ENCODE measurements at regions not wholly inside any gene's neighbourhood (a gene's known extent, or its start where the extent isn't known, plus 50 kb on each side); places are given as distances from the start of the nearest gene placed in this dataset.

DNA sequence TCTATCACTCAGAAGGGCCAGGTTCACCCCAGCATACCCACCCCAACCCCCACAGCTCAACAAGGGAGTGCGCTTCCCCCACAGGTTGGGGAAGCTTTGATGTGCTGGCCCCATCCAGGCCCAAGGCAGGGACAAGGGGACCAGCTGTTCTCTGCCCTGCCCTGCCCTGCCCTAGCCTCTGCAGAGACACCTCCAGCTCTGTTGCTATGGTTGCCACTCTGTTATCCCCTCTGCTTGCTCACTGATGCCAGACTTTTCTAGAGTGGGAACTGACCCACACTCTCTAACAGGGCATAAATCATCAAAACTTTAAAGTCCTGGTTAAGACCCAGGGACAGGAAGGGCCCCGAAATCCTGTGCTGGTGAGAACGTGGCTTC, 50.4 kb upstream of the ENPP7 start:
- in situ Hi-C loops (cut with HindIII; ENCODE audit: low pct_unique_long_range_greater_than_20kb, low sequenced_read_pairs), result no loop called here
- no peak for DNase-seq (ENCODE audit: low read depth in 1 of 2, low spot score in 1 of 2)
- no peak for TF ChIP-seq JUND (IDR thresholded peaks at IDR 0.05; ENCODE audit: low read depth)

DNA sequence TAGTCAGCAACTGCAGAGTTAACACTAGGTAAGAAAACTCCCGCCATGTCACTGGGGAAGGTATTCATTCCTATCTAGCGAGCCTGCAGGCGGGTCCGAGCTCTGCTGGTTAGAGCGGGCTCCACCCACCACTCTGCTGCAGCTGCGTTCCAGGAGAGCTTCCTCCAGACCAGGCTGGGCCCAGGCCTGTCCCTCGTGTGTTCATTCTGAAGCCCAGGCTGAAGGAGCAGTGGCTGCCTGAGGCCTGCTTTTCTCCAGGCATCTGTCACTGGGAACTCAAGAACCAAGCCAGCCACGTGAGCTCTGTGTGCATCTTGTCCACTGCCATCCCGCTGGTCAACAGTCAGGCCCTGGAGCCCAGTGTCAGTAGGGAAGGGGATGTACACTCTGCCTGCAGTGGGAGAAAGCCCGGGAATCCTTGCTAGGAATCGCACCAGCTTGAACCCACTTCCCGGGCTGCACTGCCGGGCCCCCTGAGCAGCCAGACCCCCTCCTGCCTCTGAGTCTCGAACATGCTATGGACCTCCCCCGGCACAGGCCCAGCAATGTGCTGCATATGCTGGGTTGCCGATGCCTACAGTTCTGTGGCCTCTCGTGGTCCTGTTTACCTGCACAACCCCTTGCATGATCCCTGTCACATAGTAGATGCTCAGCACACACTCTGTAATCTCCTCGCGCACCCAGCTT, 51.0 kb upstream of the ENPP7 start:
- no peak for TF ChIP-seq JUND (IDR thresholded peaks at IDR 0.05; ENCODE audit: low read depth)
- in situ Hi-C loops (cut with HindIII; ENCODE audit: low pct_unique_long_range_greater_than_20kb, low sequenced_read_pairs), result no loop called here
- DNase-seq (ENCODE audit: low read depth in 1 of 2, low spot score in 1 of 2), result no peak

DNA sequence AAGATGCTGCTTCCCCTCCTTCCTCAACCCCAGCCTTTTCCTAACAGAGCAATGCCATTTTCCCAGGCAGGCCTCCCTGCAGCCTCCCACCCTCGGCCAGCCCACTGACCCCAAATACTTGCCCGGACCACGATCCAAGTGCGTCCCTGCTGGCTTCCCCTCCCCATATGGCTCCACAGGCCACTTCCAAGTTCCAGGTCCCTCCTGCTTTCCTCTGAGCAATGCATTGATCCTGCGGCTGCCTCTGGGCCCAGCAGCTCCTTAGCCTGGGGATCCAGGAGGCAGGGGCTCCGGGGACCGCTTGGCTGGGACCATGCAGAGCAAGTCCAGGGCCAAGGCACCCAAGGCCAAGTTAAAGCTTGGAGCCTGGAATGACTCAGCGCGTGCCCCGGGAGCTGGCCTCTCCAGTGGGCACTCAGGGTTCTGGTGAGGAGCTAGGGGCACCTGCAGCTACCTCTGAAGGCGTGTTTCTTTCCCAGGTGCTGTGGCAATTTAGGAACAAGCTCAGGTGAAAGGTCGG, 51.9 kb upstream of the ENPP7 start:
- TF ChIP-seq JUND (IDR thresholded peaks at IDR 0.05; ENCODE audit: low read depth), result no peak
- in situ Hi-C loops (cut with HindIII; ENCODE audit: low pct_unique_long_range_greater_than_20kb, low sequenced_read_pairs), result no loop called here
- DNase-seq (ENCODE audit: low read depth in 1 of 2, low spot score in 1 of 2), result no peak

DNA sequence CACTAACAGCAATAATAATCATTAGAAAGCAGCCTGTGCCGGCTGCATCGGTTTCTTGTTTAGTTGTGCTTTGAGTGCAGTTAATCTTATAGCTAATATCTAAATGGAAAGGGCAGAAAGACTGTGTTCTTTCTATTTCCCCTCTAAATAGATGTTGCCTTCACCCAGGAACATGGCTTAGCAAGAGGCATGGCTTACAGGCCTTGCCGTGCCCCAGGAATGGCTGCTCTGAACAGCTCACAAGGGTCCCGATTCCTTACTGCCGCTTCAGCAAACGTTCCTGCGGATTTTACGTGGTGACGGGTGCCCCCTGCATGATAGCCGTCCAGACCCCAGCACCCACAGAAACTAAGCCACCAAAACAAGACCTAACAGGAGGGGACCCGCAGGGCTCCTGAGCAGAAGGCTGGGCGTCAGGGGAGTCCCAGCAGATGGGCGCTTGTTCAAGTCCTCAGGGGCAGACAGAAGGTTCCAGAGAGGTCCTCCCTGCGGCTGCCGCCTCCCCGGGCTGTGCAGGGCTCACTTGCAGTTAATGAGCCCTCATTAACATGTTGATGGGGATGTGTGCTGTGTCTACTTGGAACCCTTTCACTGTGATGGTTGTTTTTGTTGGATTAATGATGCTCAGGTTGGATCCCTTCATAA, 52.5 kb upstream of the ENPP7 start:
- no peak for DNase-seq (ENCODE audit: low read depth in 1 of 2, low spot score in 1 of 2)
- in situ Hi-C loops (cut with HindIII; ENCODE audit: low pct_unique_long_range_greater_than_20kb, low sequenced_read_pairs), result no loop called here
- no peak for TF ChIP-seq JUND (IDR thresholded peaks at IDR 0.05; ENCODE audit: low read depth)

DNA sequence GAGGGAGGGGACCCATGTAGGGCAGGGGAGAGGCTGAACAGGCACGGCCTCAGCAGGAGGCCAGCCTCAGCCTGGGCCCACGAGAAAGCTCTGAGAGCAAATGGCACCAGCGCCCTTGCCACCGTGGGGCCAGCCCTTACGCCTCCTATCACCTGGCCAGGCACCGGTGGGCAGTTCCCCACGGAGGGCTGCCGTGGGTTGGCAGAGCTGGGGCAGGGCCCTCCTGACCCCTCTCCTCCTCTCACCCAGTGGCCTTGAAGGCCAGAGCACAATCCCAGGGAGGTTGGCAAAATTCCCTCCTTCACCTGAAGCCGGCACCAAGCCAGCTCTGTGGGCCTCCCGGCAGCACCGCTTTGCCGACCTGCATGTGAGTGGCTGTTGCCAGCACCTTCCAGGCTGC, 53.1 kb upstream of the ENPP7 start:
- no peak for TF ChIP-seq JUND (IDR thresholded peaks at IDR 0.05; ENCODE audit: low read depth)
- no peak for DNase-seq (ENCODE audit: low read depth in 1 of 2, low spot score in 1 of 2)
- in situ Hi-C loops (cut with HindIII; ENCODE audit: low pct_unique_long_range_greater_than_20kb, low sequenced_read_pairs), result no loop called here

DNA sequence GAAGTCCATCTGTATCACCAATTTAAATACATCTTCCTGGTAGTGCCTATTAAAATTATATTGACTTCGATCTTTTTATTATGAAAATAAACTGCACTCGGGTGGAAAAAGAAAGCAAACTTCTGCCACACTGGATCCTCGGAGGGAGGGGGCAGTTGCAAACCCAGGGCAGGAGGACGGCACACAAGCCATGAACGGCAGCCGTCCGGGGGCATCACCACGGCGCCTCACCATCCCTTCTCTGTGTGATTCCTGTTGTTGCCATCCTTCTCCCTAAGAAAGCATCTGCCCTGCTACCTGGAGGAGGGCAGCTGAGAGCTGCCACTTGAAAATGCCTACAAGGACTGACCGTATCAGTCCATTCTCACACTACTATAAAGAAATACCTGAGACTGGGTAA, 53.9 kb upstream of the ENPP7 start:
- DNase-seq (ENCODE audit: low read depth in 1 of 2, low spot score in 1 of 2), result no peak
- no peak for TF ChIP-seq JUND (IDR thresholded peaks at IDR 0.05; ENCODE audit: low read depth)
- in situ Hi-C loops (cut with HindIII; ENCODE audit: low pct_unique_long_range_greater_than_20kb, low sequenced_read_pairs), result no loop called here

DNA sequence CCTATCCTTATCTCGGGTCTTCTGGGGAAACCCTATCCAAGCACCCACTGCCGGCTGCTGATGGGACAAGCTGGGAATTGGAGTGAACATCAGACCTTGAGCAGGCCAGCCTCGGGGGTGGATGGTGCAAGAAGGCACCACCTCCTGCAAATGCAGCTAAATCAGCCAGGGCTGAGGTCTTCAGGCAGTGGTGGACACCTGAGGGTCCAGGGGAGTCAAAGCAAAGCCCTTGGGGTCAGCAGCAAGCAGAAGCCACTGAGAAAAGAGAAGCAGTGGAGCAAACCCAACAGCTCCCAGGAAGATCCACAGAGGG, 55.4 kb upstream of the ENPP7 start:
- no peak for DNase-seq (ENCODE audit: low read depth in 1 of 2, low spot score in 1 of 2)
- in situ Hi-C loops (cut with HindIII; ENCODE audit: low pct_unique_long_range_greater_than_20kb, low sequenced_read_pairs), result no loop called here
- TF ChIP-seq JUND (IDR thresholded peaks at IDR 0.05; ENCODE audit: low read depth), result no peak

DNA sequence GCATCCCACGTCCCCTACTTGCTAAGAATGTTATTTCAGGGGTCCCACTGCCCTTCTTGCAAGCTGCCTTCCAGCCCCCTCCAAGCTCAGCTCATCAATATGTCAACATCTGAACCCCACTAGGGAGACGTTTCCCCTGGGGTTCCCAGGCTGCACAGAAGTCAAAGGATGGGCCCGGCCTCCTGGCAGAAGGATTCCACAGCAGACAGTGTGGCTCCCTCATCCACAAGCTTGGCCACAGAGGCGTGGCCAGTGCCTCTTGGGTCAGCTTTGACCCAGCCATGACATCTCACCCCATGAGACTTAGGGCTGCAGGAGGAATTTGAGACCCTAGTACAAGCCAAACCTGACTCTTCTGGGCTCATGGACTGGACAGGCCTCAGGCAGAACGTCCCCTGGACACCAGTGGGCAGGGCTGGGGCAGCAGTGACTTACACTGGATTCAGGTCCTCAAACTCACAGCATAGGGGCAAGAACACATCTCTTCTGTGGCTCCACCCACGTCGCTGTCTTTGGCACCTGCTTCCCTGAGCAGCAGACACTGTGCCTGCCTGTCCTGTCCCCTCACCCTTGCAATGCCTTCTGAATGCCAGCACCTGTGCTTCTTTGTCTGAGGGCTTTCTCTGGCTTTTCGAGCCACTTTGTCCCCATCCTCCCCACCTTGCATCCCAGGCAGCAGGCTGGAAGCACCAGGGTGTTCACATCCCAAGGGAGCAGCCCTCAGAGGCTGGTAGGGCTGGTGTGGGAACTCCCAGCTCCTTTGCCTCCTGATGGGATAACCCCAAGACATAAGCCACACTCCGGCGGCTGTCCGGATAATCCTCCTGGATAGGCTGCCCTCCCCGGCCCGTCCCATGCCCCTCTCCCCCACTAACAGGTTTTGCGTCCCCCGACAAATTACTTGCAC, 56.0 kb upstream of the ENPP7 start:
- in situ Hi-C loops (cut with HindIII; ENCODE audit: low pct_unique_long_range_greater_than_20kb, low sequenced_read_pairs), result no loop called here
- TF ChIP-seq JUND (IDR thresholded peaks at IDR 0.05; ENCODE audit: low read depth), result no peak
- DNase-seq (ENCODE audit: low read depth in 1 of 2, low spot score in 1 of 2), result no peak

DNA sequence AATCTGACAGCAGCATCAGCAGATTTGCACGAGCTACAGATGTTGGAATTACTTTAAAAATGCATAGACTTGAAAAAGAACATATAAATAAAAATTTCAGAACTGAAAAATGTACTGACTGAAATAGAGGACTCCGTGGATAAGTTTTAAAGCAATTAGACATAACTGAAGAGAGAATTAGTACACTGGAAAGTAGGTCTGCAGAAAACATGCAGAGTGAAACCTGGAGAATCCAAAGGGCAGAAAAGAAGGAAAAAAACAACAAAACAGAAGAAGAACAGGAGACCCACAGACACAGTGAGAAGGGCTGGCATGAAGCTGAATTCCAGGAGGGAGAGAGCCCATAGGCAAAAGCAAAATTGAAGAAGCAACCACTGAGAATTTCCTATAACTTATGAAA, 57.2 kb upstream of the ENPP7 start:
- in situ Hi-C loops (cut with HindIII; ENCODE audit: low pct_unique_long_range_greater_than_20kb, low sequenced_read_pairs), result no loop called here
- no peak for TF ChIP-seq JUND (IDR thresholded peaks at IDR 0.05; ENCODE audit: low read depth)
- DNase-seq (ENCODE audit: low read depth in 1 of 2, low spot score in 1 of 2), result no peak

DNA sequence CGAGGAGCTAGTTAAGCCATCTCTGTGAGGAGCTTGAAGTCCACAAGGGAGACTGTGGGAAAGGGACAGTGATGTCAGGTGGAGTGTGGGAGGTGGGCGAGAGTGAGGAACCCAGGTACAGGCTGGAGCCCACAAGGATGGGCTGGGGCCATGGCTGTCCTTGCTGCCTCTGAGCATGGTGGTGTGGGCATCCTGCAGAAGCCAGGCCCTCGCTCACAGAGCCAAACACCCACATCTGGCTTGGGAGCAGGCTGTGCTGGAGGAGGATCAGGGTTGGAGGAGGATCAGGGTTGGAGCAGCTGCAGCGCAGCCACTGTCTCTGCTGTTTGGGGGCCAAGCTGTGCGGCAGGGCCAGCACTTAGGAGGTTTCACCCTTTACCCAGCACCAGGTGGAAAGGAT, 58.2 kb upstream of the ENPP7 start:
- in situ Hi-C loops (cut with HindIII; ENCODE audit: low pct_unique_long_range_greater_than_20kb, low sequenced_read_pairs), result no loop called here
- no peak for DNase-seq (ENCODE audit: low read depth in 1 of 2, low spot score in 1 of 2)
- no peak for TF ChIP-seq JUND (IDR thresholded peaks at IDR 0.05; ENCODE audit: low read depth)

DNA sequence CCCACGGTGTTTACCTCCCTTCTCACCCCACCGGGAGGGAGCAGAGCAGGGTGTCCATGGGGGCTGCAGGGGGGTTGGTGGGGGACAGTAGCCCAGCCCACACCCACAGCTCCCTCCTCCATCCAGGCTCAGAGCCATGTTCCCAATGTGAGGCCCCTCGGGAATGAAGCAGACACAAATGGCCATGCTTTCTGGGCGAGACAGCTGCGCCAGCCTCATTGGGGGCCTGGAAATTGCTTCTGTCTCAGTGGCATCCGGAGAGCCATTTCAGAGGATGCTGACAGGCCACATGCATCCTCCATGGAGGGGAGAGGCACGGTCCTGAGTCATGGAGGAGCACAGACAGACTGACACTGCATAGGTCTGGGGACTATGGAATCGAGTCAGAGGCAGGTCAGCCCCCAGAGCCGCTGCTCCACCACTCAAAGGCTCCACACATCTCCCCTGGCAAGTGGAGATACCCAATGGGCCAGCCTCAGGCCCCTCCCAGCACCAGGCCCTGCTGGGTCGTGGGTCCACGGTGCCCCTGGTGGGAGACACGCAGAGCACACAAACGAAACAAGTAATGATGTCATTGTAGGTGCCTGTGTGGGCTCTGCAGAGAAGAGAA, 59.6 kb upstream of the ENPP7 start:
- DNase-seq (ENCODE audit: low read depth in 1 of 2, low spot score in 1 of 2), result no peak
- TF ChIP-seq JUND (IDR thresholded peaks at IDR 0.05; ENCODE audit: low read depth), result no peak
- in situ Hi-C loops (cut with HindIII; ENCODE audit: low pct_unique_long_range_greater_than_20kb, low sequenced_read_pairs), result no loop called here

DNA sequence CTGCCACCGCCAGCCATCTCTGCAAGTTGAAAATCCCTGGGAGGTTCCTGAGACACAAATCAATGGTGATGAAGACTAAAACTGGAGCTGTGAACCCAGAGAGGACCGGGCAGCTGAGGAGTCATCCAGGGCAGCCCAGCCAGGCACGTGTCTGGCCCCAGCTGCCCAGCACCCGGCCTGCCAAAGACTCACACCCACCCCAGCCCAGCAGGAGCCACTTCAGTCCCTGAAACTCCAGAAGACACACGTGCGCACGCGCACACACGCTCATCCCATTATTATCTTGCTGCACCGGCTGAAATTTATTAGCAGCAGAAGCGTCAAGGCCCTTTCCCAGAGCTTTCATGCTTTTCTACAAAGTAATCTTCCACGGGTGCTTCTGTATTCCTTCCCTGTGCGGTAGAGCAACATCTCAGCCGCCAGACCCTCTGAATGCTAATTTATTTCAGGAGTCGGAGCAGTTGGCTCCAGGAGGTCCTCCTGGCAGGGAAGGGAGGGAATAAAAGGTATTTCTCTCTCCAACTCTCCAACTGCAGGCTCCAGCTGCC, 59.8 kb upstream of the RBFOX3 start:
- TF ChIP-seq JUND (IDR thresholded peaks at IDR 0.05; ENCODE audit: low read depth), result no peak
- no peak for DNase-seq (ENCODE audit: low read depth in 1 of 2, low spot score in 1 of 2)
- in situ Hi-C loops (cut with HindIII; ENCODE audit: low pct_unique_long_range_greater_than_20kb, low sequenced_read_pairs), result no loop called here

Data from T47D (cell line).